ENCODE measurements at regions not wholly inside any gene's neighbourhood (a gene's known extent, or its start where the extent isn't known, plus 50 kb on each side); places are given as distances from the start of the nearest gene placed in this dataset.

DNA sequence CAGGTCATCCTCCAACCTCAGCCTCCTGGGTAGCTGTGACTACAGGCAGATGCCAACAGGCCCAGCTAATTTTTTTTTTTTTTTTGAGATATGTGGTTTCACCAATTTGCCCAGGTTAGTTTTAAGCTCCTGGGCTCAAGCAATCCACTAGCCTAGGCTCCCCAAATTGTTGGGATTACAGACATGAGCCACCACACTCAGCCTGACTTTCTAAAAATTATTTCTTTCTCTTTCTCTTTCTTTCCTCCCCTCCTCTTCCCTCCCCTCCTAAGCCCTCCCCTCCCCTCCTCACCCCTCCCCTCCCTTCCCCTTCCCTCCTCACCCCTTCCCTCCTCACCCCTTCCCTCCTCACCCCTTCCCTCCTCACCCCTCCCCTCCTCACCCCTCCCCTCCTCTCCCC is 127.3 kb downstream of the BTBD3 start:
- Histone ChIP-seq H3K9me3 (no peaks in the 10 kb centered on the region), H3K4me1 (no peaks in the 10 kb centered on the region), H3K4me3 (no peak overlapping the region), H3K27me3 (no peaks in the 10 kb centered on the region), H3K27ac (no peak overlapping the region), H3K36me3 (no peaks in the 10 kb centered on the region)
- intact Hi-C loops (cut with DNase I) = no loop called here
- DNase-seq (ENCODE audit: low spot score in 2 of 2) = no peak
- TF ChIP-seq, protein P1, sequence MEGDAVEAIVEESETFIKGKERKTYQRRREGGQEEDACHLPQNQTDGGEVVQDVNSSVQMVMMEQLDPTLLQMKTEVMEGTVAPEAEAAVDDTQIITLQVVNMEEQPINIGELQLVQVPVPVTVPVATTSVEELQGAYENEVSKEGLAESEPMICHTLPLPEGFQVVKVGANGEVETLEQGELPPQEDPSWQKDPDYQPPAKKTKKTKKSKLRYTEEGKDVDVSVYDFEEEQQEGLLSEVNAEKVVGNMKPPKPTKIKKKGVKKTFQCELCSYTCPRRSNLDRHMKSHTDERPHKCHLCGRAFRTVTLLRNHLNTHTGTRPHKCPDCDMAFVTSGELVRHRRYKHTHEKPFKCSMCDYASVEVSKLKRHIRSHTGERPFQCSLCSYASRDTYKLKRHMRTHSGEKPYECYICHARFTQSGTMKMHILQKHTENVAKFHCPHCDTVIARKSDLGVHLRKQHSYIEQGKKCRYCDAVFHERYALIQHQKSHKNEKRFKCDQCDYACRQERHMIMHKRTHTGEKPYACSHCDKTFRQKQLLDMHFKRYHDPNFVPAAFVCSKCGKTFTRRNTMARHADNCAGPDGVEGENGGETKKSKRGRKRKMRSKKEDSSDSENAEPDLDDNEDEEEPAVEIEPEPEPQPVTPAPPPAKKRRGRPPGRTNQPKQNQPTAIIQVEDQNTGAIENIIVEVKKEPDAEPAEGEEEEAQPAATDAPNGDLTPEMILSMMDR (IDR thresholded peaks at IDR 0.05) = no peak

DNA sequence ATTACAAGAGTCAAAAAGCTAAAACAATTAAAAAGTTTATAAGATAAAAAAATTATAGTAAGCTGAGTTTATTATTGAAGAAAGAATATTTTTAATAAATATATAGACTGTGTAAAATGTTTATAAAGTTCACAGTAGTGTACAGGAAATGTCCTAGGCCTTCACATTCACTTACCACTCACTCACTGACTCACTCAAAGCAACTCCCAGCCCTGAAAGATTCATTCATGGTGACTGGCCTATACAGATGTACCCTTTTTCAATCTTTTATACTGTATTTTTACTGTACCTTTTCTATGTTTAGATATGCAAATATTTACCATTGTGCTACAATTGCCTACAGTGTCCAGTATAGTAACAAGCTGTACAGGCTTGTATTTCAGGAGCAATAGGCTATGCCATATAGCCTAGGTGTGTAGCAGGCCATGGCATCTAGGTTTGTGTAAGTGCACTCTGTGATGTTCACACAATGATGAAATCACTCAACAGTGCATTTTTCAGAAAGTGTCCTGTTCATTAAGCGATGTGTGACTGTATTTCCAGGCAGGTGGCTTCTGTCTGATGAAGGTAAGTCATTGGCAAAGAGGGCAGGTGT is 130.2 kb downstream of the BTBD3 start:
- DNase-seq (ENCODE audit: low spot score in 2 of 2) = no peak
- intact Hi-C loops (cut with DNase I) = no loop called here
- TF ChIP-seq, protein P1 (IDR thresholded peaks at IDR 0.05) = no peak

DNA sequence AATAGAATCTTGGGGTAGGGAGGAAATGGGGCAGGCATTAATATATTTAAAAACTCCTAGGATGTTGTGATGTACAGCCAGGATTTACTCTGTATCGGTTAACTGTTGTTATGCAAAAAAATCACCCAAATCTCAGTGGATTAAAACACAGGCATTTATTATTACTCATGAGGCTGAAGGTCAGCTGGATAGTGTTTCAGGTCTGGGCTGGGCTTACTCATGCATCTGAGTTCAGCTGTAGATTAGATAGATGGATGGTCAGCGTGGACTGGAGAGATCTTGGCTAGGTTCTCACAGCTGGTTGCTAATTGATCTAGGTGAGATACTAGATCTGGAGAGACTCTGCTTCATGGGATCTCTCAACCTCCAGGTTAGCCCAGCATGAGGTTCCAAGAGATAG is 131.4 kb downstream of the BTBD3 start:
- TF ChIP-seq, protein P1 (IDR thresholded peaks at IDR 0.05) = no peak
- Histone ChIP-seq H3K4me1 (no peaks in the 10 kb centered on the region), H3K9me3 (no peaks in the 10 kb centered on the region), H3K4me3 (no peak overlapping the region), H3K36me3 (no peaks in the 10 kb centered on the region), H3K27ac (no peak overlapping the region), H3K27me3 (no peaks in the 10 kb centered on the region)
- intact Hi-C loops (cut with DNase I) = no loop called here
- DNase-seq (ENCODE audit: low spot score in 2 of 2) = no peak

More for the DNA sequence above, 130.2 kb downstream of the BTBD3 start:
- no peaks in the 10 kb centered on the region for H3K36me3 ChIP-seq
- no peaks in the 10 kb centered on the region for H3K27me3 ChIP-seq
- H3K4me1 ChIP-seq = no peaks in the 10 kb centered on the region
- no peak overlapping the region for H3K27ac ChIP-seq
- H3K9me3 ChIP-seq = no peaks in the 10 kb centered on the region
- no peak overlapping the region for H3K4me3 ChIP-seq

DNA sequence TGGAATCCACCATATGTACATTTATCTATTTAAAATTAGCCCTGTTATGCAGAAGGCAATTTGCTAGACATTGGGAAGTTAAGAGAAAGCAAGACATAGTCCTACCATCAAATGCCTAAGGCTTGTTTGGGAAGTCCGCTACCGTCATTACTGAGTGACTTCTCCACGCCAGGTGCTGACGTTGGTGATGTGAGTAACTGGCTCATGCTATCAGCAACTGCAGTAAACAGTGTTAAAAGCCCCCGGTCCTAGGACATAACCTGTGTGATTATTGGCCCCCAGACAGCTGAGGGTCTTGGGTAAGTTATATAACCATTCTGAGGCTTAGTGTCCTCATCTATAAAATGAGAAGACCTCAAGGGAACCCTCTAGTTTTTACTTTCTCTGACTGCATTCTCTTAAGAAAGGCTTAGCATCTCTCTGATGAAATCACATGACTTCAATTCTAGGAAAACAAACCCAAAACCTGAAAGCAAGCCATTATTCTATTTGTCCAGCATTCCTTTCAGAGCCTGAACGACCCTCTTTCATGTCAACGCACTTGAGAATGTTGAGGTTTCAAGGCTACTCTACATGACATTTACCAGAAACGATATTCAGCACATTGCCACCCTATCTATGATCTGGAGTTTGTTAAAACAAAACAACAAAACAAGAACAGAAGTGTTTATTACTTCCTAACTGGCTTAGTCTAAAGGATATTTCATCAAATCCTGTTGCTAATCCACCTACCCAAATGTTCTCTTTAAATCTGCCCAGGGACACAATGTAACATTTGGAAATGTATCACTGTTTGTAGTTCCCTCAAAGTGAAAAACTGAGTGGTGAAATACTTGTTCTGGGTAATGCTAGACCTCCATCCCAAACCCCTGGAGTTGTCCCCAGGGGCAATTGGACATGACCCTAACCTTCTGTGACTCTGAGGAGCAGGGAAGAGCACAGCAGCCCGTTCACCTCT is 133.8 kb downstream of the BTBD3 start:
- TF ChIP-seq, protein P1 (IDR thresholded peaks at IDR 0.05) = no peak
- intact Hi-C loops (cut with DNase I) = no loop called here
- Histone ChIP-seq H3K36me3 (no peaks in the 10 kb centered on the region), H3K27ac (no peak overlapping the region), H3K27me3 (no peaks in the 10 kb centered on the region), H3K9me3 (no peaks in the 10 kb centered on the region), H3K4me3 (no peak overlapping the region), H3K4me1 (no peaks in the 10 kb centered on the region)
- DNase-seq (ENCODE audit: low spot score in 2 of 2) = no peak

DNA sequence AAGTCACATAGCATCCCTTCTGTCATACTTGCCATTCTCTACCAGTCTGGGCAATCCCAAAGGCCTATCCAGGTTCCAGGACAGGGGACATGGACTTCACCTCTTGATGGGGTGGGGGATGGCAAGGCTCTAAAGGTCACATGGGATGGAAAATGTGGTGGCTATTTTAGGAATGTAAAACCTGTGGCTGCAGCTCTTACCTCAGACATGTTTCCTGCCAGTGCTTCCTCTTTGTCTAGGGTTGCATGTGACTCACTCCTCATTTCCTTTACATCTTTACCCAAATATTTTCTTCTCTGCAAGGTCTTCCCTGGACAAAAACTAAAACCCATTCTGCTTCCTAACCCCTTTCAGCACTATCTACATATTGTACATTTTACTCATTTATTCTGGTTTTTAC is 135.7 kb downstream of the BTBD3 start:
- intact Hi-C loops (cut with DNase I) = no loop called here
- Histone ChIP-seq H3K36me3 (no peaks in the 10 kb centered on the region), H3K9me3 (no peaks in the 10 kb centered on the region), H3K4me3 (no peak overlapping the region), H3K4me1 (no peaks in the 10 kb centered on the region), H3K27me3 (no peaks in the 10 kb centered on the region), H3K27ac (no peak overlapping the region)
- no peak for DNase-seq (ENCODE audit: low spot score in 2 of 2)
- TF ChIP-seq, protein P1 (IDR thresholded peaks at IDR 0.05) = no peak
